ENCODE measurements at regions not wholly inside any gene's neighbourhood (a gene's known extent, or its start where the extent isn't known, plus 50 kb on each side); places are given as distances from the start of the nearest gene placed in this dataset.
"Not testable (repeated sequence)": the region's sequence is repeated elsewhere in the genome, so short reads cannot be mapped to it uniquely, and the experiment has no call there.

- WGBS = 46% methylated on average over 7 of the region's 7 CpGs
- DNase-seq (ENCODE audit: low read depth in 6 of 9, low spot score in 9 of 9) = peak; percentile 42 to 83 (median 64)
- Histone ChIP-seq H3K4me3 (ENCODE audit: low read length in 2 of 2) (no peak overlapping the region), H3K9me3 (ENCODE audit: control insufficient read depth in 2 of 2, insufficient read depth in 1 of 2, low read length in 1 of 2) (no peaks in the 10 kb centered on the region), H3K36me3 (ENCODE audit: control insufficient read depth in 2 of 2, insufficient read depth in 2 of 2, low read length in 1 of 2) (no peaks in the 10 kb centered on the region), H3K4me1 (ENCODE audit: control insufficient read depth in 2 of 2, insufficient read depth in 2 of 2, low read length in 2 of 2) (peaks cover 0 to 3% of the 10 kb centered on the region in 2 donors), H3K27ac (ENCODE audit: low read depth in 1 of 2, low read length in 1 of 2) (no peak overlapping the region), H3K27me3 (ENCODE audit: control insufficient read depth in 2 of 2, insufficient read depth in 1 of 2, low read length in 1 of 2) (no peaks in the 10 kb centered on the region)
Measured at GRCh38 chr22:22753526-22754267, 109.3 kb downstream of the GGTLC2 start.

GRCh38 chr22:22754268-22754657 lies 109.8 kb downstream of the GGTLC2 start:
- Histone ChIP-seq H3K36me3 (ENCODE audit: control insufficient read depth in 2 of 2, insufficient read depth in 2 of 2, low read length in 1 of 2) (no peaks in the 10 kb centered on the region), H3K27me3 (ENCODE audit: control insufficient read depth in 2 of 2, insufficient read depth in 1 of 2, low read length in 1 of 2) (no peaks in the 10 kb centered on the region), H3K9me3 (ENCODE audit: control insufficient read depth in 2 of 2, insufficient read depth in 1 of 2, low read length in 1 of 2) (no peaks in the 10 kb centered on the region), H3K4me3 (ENCODE audit: low read length in 2 of 2) (no peak overlapping the region), H3K27ac (ENCODE audit: low read depth in 1 of 2, low read length in 1 of 2) (no peak overlapping the region), H3K4me1 (ENCODE audit: control insufficient read depth in 2 of 2, insufficient read depth in 2 of 2, low read length in 2 of 2) (peaks cover 0 to 3% of the 10 kb centered on the region in 2 donors)
- no peak for DNase-seq (ENCODE audit: low read depth in 6 of 9, low spot score in 9 of 9)
- WGBS = 97% methylated on average over 3 of the region's 3 CpGs

- H3K36me3 ChIP-seq (ENCODE audit: control insufficient read depth in 2 of 2, insufficient read depth in 2 of 2, low read length in 1 of 2) = no peaks in the 10 kb centered on the region
- 92% methylated on average over 8 of the region's 8 CpGs for WGBS
- no peak overlapping the region for H3K27ac ChIP-seq (ENCODE audit: low read depth in 1 of 2, low read length in 1 of 2)
- no peak overlapping the region for H3K4me3 ChIP-seq (ENCODE audit: low read length in 2 of 2)
- DNase-seq (ENCODE audit: low read depth in 6 of 9, low spot score in 9 of 9) = no peak
- no peaks in the 10 kb centered on the region for H3K9me3 ChIP-seq (ENCODE audit: control insufficient read depth in 2 of 2, insufficient read depth in 1 of 2, low read length in 1 of 2)
- H3K4me1 ChIP-seq (ENCODE audit: control insufficient read depth in 2 of 2, insufficient read depth in 2 of 2, low read length in 2 of 2) = peaks cover 0 to 3% of the 10 kb centered on the region in 2 donors
- no peaks in the 10 kb centered on the region for H3K27me3 ChIP-seq (ENCODE audit: control insufficient read depth in 2 of 2, insufficient read depth in 1 of 2, low read length in 1 of 2)
Measured at GRCh38 chr22:22754961-22755777, 110.8 kb downstream of the GGTLC2 start.

- Histone ChIP-seq H3K4me1 (ENCODE audit: control insufficient read depth in 2 of 2, insufficient read depth in 2 of 2, low read length in 2 of 2) (peaks cover 0 to 3% of the 10 kb centered on the region in 2 donors), H3K27ac (ENCODE audit: low read depth in 1 of 2, low read length in 1 of 2) (no peak overlapping the region), H3K36me3 (ENCODE audit: control insufficient read depth in 2 of 2, insufficient read depth in 2 of 2, low read length in 1 of 2) (no peaks in the 10 kb centered on the region), H3K9me3 (ENCODE audit: control insufficient read depth in 2 of 2, insufficient read depth in 1 of 2, low read length in 1 of 2) (no peaks in the 10 kb centered on the region), H3K27me3 (ENCODE audit: control insufficient read depth in 2 of 2, insufficient read depth in 1 of 2, low read length in 1 of 2) (no peaks in the 10 kb centered on the region), H3K4me3 (ENCODE audit: low read length in 2 of 2) (no peak overlapping the region)
- no peak for DNase-seq (ENCODE audit: low read depth in 6 of 9, low spot score in 9 of 9)
Measured at GRCh38 chr22:22755778-22756100, 111.3 kb downstream of the GGTLC2 start.

- no peak for DNase-seq (ENCODE audit: low read depth in 6 of 9, low spot score in 9 of 9)
- peaks cover 0 to 3% of the 10 kb centered on the region in 2 donors for H3K4me1 ChIP-seq (ENCODE audit: control insufficient read depth in 2 of 2, insufficient read depth in 2 of 2, low read length in 2 of 2)
- no peak overlapping the region for H3K27ac ChIP-seq (ENCODE audit: low read depth in 1 of 2, low read length in 1 of 2)
- WGBS = 91% methylated on average over 3 of the region's 3 CpGs
- no peak overlapping the region for H3K4me3 ChIP-seq (ENCODE audit: low read length in 2 of 2)
- no peaks in the 10 kb centered on the region for H3K27me3 ChIP-seq (ENCODE audit: control insufficient read depth in 2 of 2, insufficient read depth in 1 of 2, low read length in 1 of 2)
- H3K9me3 ChIP-seq (ENCODE audit: control insufficient read depth in 2 of 2, insufficient read depth in 1 of 2, low read length in 1 of 2) = no peaks in the 10 kb centered on the region
- H3K36me3 ChIP-seq (ENCODE audit: control insufficient read depth in 2 of 2, insufficient read depth in 2 of 2, low read length in 1 of 2) = no peaks in the 10 kb centered on the region
Measured at GRCh38 chr22:22756109-22756508, 111.7 kb downstream of the GGTLC2 start.

GRCh38 chr22:22756551-22757201 lies 112.3 kb downstream of the GGTLC2 start:
- DNase-seq (ENCODE audit: low read depth in 6 of 9, low spot score in 9 of 9); H3K36me3 ChIP-seq (ENCODE audit: control insufficient read depth in 2 of 2, insufficient read depth in 2 of 2, low read length in 1 of 2); H3K27ac ChIP-seq (ENCODE audit: low read depth in 1 of 2, low read length in 1 of 2); H3K9me3 ChIP-seq (ENCODE audit: control insufficient read depth in 2 of 2, insufficient read depth in 1 of 2, low read length in 1 of 2); H3K4me3 ChIP-seq (ENCODE audit: low read length in 2 of 2); H3K27me3 ChIP-seq (ENCODE audit: control insufficient read depth in 2 of 2, insufficient read depth in 1 of 2, low read length in 1 of 2); H3K4me1 ChIP-seq (ENCODE audit: control insufficient read depth in 2 of 2, insufficient read depth in 2 of 2, low read length in 2 of 2): not testable (repeated sequence)
- WGBS = 96% methylated on average over 3 of the region's 3 CpGs

DNA sequence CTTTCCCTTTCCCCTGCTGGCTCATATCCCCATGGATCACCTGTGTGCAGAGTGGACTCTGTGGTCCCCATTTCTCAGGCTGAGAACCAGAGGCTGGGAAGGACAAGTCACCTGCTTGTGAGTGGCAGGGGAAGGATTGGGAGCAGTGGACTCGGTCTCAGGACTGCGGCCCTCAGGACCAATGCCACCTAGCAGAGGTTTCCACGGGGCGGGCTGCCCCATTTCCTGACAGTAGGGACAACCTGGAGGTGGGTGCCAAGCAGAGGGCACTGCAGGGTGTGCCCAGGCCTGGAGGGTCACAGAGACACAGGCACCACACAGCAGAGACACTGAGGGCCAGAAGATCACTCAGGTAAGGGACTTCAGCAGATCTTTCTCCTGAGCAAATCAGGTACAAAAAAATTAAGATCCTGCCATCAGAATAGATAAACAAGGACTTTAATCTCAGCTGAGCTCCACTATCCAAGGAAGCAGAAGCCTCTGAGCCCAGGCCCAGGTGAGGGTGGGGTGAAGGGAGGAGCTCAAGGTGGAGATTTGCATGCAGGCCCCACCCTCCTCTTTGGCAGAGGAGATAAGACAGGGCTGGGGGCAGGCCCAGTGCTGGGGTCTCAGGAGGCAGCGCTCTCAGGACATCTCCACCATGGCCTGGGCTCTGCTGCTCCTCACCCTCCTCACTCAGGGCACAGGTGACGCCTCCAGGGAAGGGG lies 113.8 kb downstream of the GGTLC2 start:
- WGBS = 80% methylated on average over 6 of the region's 6 CpGs
- H3K9me3 ChIP-seq (ENCODE audit: control insufficient read depth in 2 of 2, insufficient read depth in 1 of 2, low read length in 1 of 2) = not testable (repeated sequence)

GRCh38 chr22:22759371-22759770 lies 115.0 kb downstream of the GGTLC2 start:
- Histone ChIP-seq H3K4me3 (ENCODE audit: low read length in 2 of 2) (no peak overlapping the region), H3K27me3 (ENCODE audit: control insufficient read depth in 2 of 2, insufficient read depth in 1 of 2, low read length in 1 of 2) (no peaks in the 10 kb centered on the region), H3K36me3 (ENCODE audit: control insufficient read depth in 2 of 2, insufficient read depth in 2 of 2, low read length in 1 of 2) (no peaks in the 10 kb centered on the region), H3K4me1 (ENCODE audit: control insufficient read depth in 2 of 2, insufficient read depth in 2 of 2, low read length in 2 of 2) (no peaks in the 10 kb centered on the region), H3K9me3 (ENCODE audit: control insufficient read depth in 2 of 2, insufficient read depth in 1 of 2, low read length in 1 of 2) (no peaks in the 10 kb centered on the region), H3K27ac (ENCODE audit: low read depth in 1 of 2, low read length in 1 of 2) (no peak overlapping the region)
- 74% methylated on average over 6 of the region's 6 CpGs for WGBS
- DNase-seq (ENCODE audit: low read depth in 6 of 9, low spot score in 9 of 9) = no peak

More for the DNA sequence above, 113.8 kb downstream of the GGTLC2 start:
- not testable (repeated sequence) for H3K27me3 ChIP-seq (ENCODE audit: control insufficient read depth in 2 of 2, insufficient read depth in 1 of 2, low read length in 1 of 2); H3K27ac ChIP-seq (ENCODE audit: low read depth in 1 of 2, low read length in 1 of 2); H3K4me3 ChIP-seq (ENCODE audit: low read length in 2 of 2); DNase-seq (ENCODE audit: low read depth in 6 of 9, low spot score in 9 of 9); H3K36me3 ChIP-seq (ENCODE audit: control insufficient read depth in 2 of 2, insufficient read depth in 2 of 2, low read length in 1 of 2); H3K4me1 ChIP-seq (ENCODE audit: control insufficient read depth in 2 of 2, insufficient read depth in 2 of 2, low read length in 2 of 2)

Data from thymus (tissue), 11 donors.